T47D (cell line): ENCODE measurements at regions not wholly inside any gene's neighbourhood (a gene's known extent, or its start where the extent isn't known, plus 50 kb on each side); places are given as distances from the start of the nearest gene placed in this dataset.
"Not testable (repeated sequence)": the region's sequence is repeated elsewhere in the genome, so short reads cannot be mapped to it uniquely, and the experiment has no call there.

Experiments used
- DNase-seq, 2 experiments: peaks; one replicate each; pipeline versions ENCODE4 v3.0.0 to v3.0.0-alpha.2; 2011 to 2012; ENCODE audit warnings: low read depth in 1 of 2, low spot score in 1 of 2
- JUND ChIP-seq: IDR thresholded peaks from 2 replicates; pipeline ENCODE4 v1.6.1; 2012; ENCODE audit warnings: low read depth
- in situ Hi-C: cut with HindIII; loops from 2 replicates; pipeline ENCODE4 v1.10.0; 2016; ENCODE audit warnings: low sequenced_read_pairs, low pct_unique_long_range_greater_than_20kb

GRCh38 chr2:82075875-82076274, 1771.3 kb upstream of the LRRTM1 start:
- DNase-seq, result no peak
- in situ Hi-C loops, result no loop called here
- no peak for TF ChIP-seq JUND

GRCh38 chr2:82062463-82062862, 1757.9 kb upstream of the LRRTM1 start:
- no peak for DNase-seq
- TF ChIP-seq JUND, result no peak
- in situ Hi-C loops, result no loop called here

- in situ Hi-C loops, result no loop called here
- TF ChIP-seq JUND, result no peak
- DNase-seq, result no peak
Measured at GRCh38 chr2:82055846-82056245, 1751.3 kb upstream of the LRRTM1 start.

GRCh38 chr2:82043867-82044266, 1739.3 kb upstream of the LRRTM1 start:
- TF ChIP-seq JUND, result no peak
- DNase-seq, result no peak
- in situ Hi-C loops, result no loop called here

GRCh38 chr2:82027921-82028615, 1723.5 kb upstream of the LRRTM1 start:
- DNase-seq, result no peak
- in situ Hi-C loops, result no loop called here
- TF ChIP-seq JUND, result no peak

GRCh38 chr2:82023710-82024109, 1719.2 kb upstream of the LRRTM1 start:
- DNase-seq, result peak in 1 of 2 experiments; percentile 40
- TF ChIP-seq JUND, result no peak
- in situ Hi-C loops, result no loop called here

- DNase-seq, result no peak
- no peak for TF ChIP-seq JUND
- in situ Hi-C loops, result no loop called here
Measured at GRCh38 chr2:82013641-82014040, 1709.1 kb upstream of the LRRTM1 start.

GRCh38 chr2:82007071-82007664, 1702.6 kb upstream of the LRRTM1 start:
- no peak for DNase-seq
- TF ChIP-seq JUND, result no peak
- in situ Hi-C loops, result no loop called here

- in situ Hi-C loops, DNase-seq: not testable (repeated sequence)
Measured at GRCh38 chr2:82005889-82006288, 1701.3 kb upstream of the LRRTM1 start.

GRCh38 chr2:82001614-82002013, 1697.1 kb upstream of the LRRTM1 start:
- DNase-seq, result no peak
- in situ Hi-C loops, result no loop called here
- no peak for TF ChIP-seq JUND

- TF ChIP-seq JUND, result no peak
- no peak for DNase-seq
- in situ Hi-C loops, result no loop called here
Measured at GRCh38 chr2:82000606-82001005, 1696.1 kb upstream of the LRRTM1 start.

GRCh38 chr2:81996332-81996731, 1691.8 kb upstream of the LRRTM1 start:
- in situ Hi-C loops, result no loop called here
- no peak for TF ChIP-seq JUND
- DNase-seq, result no peak

- no peak for TF ChIP-seq JUND
- DNase-seq, result no peak
- in situ Hi-C loops, result no loop called here
Measured at GRCh38 chr2:81991282-81991681, 1686.7 kb upstream of the LRRTM1 start.

GRCh38 chr2:81987370-81987769, 1682.8 kb upstream of the LRRTM1 start:
- no peak for TF ChIP-seq JUND
- no peak for DNase-seq
- in situ Hi-C loops, result no loop called here
